SK-N-MC (cell line): ENCODE measurements at regions not wholly inside any gene's neighbourhood (a gene's known extent, or its start where the extent isn't known, plus 50 kb on each side); places are given as distances from the start of the nearest gene placed in this dataset.
"Not testable (repeated sequence)": the region's sequence is repeated elsewhere in the genome, so short reads cannot be mapped to it uniquely, and the experiment has no call there.

Source experiments
- EZH2 ChIP-seq: fragments of 200-600 bp; sonication (generic); IDR thresholded peaks from one replicate; pipeline ENCODE4 v1.6.1; 2017; ENCODE audit warnings: antibody characterized with exemption
- POLR2AphosphoS5 ChIP-seq: IDR thresholded peaks from 2 replicates; pipeline ENCODE4 v1.6.1; 2012; ENCODE audit warnings: mild to moderate bottlenecking, low read depth, low read length, borderline replicate concordance

GRCh38 chr6:27195547-27195946, 52.0 kb upstream of the PRSS16 start:
- TF ChIP-seq POLR2AphosphoS5, EZH2: not testable (repeated sequence)
